B cell (primary cell): ENCODE measurements at regions not wholly inside any gene's neighbourhood (a gene's known extent, or its start where the extent isn't known, plus 50 kb on each side); places are given as distances from the start of the nearest gene placed in this dataset.

Source experiments
- CTCF ChIP-seq: fragments of 200-600 bp; IDR thresholded peaks from one replicate; pipeline ENCODE4 v1.8.0; 2022; ENCODE audit warnings: antibody characterized with exemption, mild to moderate bottlenecking
- EZH2 ChIP-seq: IDR thresholded peaks from 2 replicates; pipeline ENCODE4 v1.6.1; 2012; ENCODE audit warnings: borderline replicate concordance, low read depth, mild to moderate bottlenecking, moderate library complexity, low read length; ENCODE audit not compliant: insufficient read depth, poor library complexity, severe bottlenecking

GRCh38 chr6:81293896-81294295 lies 458.6 kb downstream of the TENT5A start:
- TF ChIP-seq CTCF = no peak
- no peak for TF ChIP-seq EZH2
